NCI-H2081 treated with DMSO at 0.1 percent for 48 hours (cell line): ENCODE measurements at regions not wholly inside any gene's neighbourhood (a gene's known extent, or its start where the extent isn't known, plus 50 kb on each side); places are given as distances from the start of the nearest gene placed in this dataset.
"Not testable (repeated sequence)": the region's sequence is repeated elsewhere in the genome, so short reads cannot be mapped to it uniquely, and the experiment has no call there.

ENCODE experiments used
- DNase-seq: peaks from one replicate; lab custom pipeline; 2025; lab: John Stamatoyannopoulos, UW

GRCh38 chr13:21228738-21229137 lies 52.3 kb downstream of the MRPL57 start:
- no peak for DNase-seq

GRCh38 chr13:21229241-21230024 lies 53.0 kb downstream of the MRPL57 start:
- no peak for DNase-seq

GRCh38 chr13:21230516-21230915 lies 54.1 kb downstream of the MRPL57 start:
- no peak for DNase-seq

GRCh38 chr13:21231426-21231940 lies 55.0 kb downstream of the MRPL57 start:
- DNase-seq = no peak

GRCh38 chr13:21232196-21232595 lies 55.7 kb downstream of the MRPL57 start:
- no peak for DNase-seq

- no peak for DNase-seq
Measured at GRCh38 chr13:21232599-21232998, 56.1 kb downstream of the MRPL57 start.

GRCh38 chr13:21233086-21233485 lies 56.6 kb downstream of the MRPL57 start:
- DNase-seq = no peak

- no peak for DNase-seq
Measured at GRCh38 chr13:21234526-21234925, 58.1 kb downstream of the MRPL57 start.

GRCh38 chr13:21235174-21235573 lies 58.7 kb downstream of the MRPL57 start:
- no peak for DNase-seq

GRCh38 chr13:21237081-21237480 lies 60.6 kb downstream of the MRPL57 start:
- DNase-seq = no peak

GRCh38 chr13:21238267-21238666 lies 61.8 kb downstream of the MRPL57 start:
- DNase-seq = no peak

GRCh38 chr13:21240586-21240985 lies 64.1 kb downstream of the MRPL57 start:
- DNase-seq = no peak

GRCh38 chr13:21242236-21242635 lies 65.8 kb downstream of the MRPL57 start:
- DNase-seq = no peak

- DNase-seq = no peak
Measured at GRCh38 chr13:21243045-21243897, 66.8 kb downstream of the MRPL57 start.

GRCh38 chr13:21243898-21244184 lies 67.4 kb downstream of the MRPL57 start:
- not testable (repeated sequence) for DNase-seq

GRCh38 chr13:21246761-21247452 lies 70.4 kb downstream of the MRPL57 start:
- DNase-seq = no peak

GRCh38 chr13:21256351-21256761 lies 79.9 kb downstream of the MRPL57 start:
- DNase-seq = no peak

- DNase-seq = no peak
Measured at GRCh38 chr13:21256891-21257290, 80.4 kb downstream of the MRPL57 start.

- DNase-seq = no peak
Measured at GRCh38 chr13:21259571-21260455, 83.4 kb downstream of the MRPL57 start.

- DNase-seq = not testable (repeated sequence)
Measured at GRCh38 chr13:21260561-21261290, 84.3 kb downstream of the MRPL57 start.
